Activated CD8-positive, alpha-beta memory T cell treated with anti-CD3 and anti-CD28 coated beads for 36 hours (primary cell): ENCODE measurements at regions not wholly inside any gene's neighbourhood (a gene's known extent, or its start where the extent isn't known, plus 50 kb on each side); places are given as distances from the start of the nearest gene placed in this dataset.

Source experiments
- CTCF ChIA-PET: fragments of 350-600 bp; sonication (Branson Sonifier 250); formaldehyde crosslinking; loops from one replicate; lab custom pipeline; 2021; ENCODE audit warnings: antibody characterized with exemption; lab: Charles Lee
- POLR2A ChIA-PET: fragments of 350-600 bp; sonication (Branson Sonifier 250); formaldehyde crosslinking; loops from one replicate; lab custom pipeline; 2021; ENCODE audit warnings: antibody characterized with exemption; lab: Charles Lee

GRCh38 chr5:5688925-5689310 is 266.4 kb downstream of the ICE1 start:
- ChIA-PET CTCF (no interaction called here), POLR2A (no interaction called here)

GRCh38 chr5:5688194-5688924 is 265.9 kb downstream of the ICE1 start:
- POLR2A ChIA-PET = no interaction called here
- CTCF ChIA-PET = no interaction called here

- ChIA-PET CTCF (no interaction called here), POLR2A (no interaction called here)
Measured at GRCh38 chr5:5687113-5687512, 264.6 kb downstream of the ICE1 start.

GRCh38 chr5:5686356-5686755 is 263.9 kb downstream of the ICE1 start:
- ChIA-PET POLR2A (no interaction called here), CTCF (no interaction called here)

- ChIA-PET POLR2A (no interaction called here), CTCF (no interaction called here)
Measured at GRCh38 chr5:5685737-5686136, 263.3 kb downstream of the ICE1 start.

- POLR2A ChIA-PET = no interaction called here
- CTCF ChIA-PET = no interaction called here
Measured at GRCh38 chr5:5683174-5683573, 260.7 kb downstream of the ICE1 start.

GRCh38 chr5:5678909-5679308 is 256.4 kb downstream of the ICE1 start:
- CTCF ChIA-PET = no interaction called here
- POLR2A ChIA-PET = no interaction called here

GRCh38 chr5:5677738-5678137 is 255.3 kb downstream of the ICE1 start:
- CTCF ChIA-PET = no interaction called here

GRCh38 chr5:5676218-5676617 is 253.7 kb downstream of the ICE1 start:
- ChIA-PET POLR2A (no interaction called here), CTCF (interaction anchor here (1.3 kb wide), 1 partner anchor 12 kb away, joined by 3 read pairs; no protein-coding TSS in a partner anchor)

More at GRCh38 chr5:5677738-5678137, 255.3 kb downstream of the ICE1 start:
- POLR2A ChIA-PET = no interaction called here

GRCh38 chr5:5675511-5675910 is 253.0 kb downstream of the ICE1 start:
- ChIA-PET POLR2A (no interaction called here), CTCF (interaction anchor here (1.3 kb wide), 1 partner anchor 11 kb away, joined by 3 read pairs; no protein-coding TSS in a partner anchor)

- ChIA-PET POLR2A (no interaction called here), CTCF (no interaction called here)
Measured at GRCh38 chr5:5671823-5672222, 249.3 kb downstream of the ICE1 start.

- ChIA-PET POLR2A (no interaction called here), CTCF (interaction anchor here (1.2 kb wide), 1 partner anchor 573 kb away, joined by 3 read pairs; no protein-coding TSS in a partner anchor)
Measured at GRCh38 chr5:5667136-5667554, 244.7 kb downstream of the ICE1 start.

GRCh38 chr5:5666369-5666768 is 243.9 kb downstream of the ICE1 start:
- CTCF ChIA-PET = interaction anchor here (1.2 kb wide), 1 partner anchor 572 kb away, joined by 3 read pairs; no protein-coding TSS in a partner anchor
- POLR2A ChIA-PET = no interaction called here

GRCh38 chr5:5666076-5666365 is 243.5 kb downstream of the ICE1 start:
- POLR2A ChIA-PET = no interaction called here
- CTCF ChIA-PET = interaction anchor here (1.2 kb wide), 1 partner anchor 572 kb away, joined by 3 read pairs; no protein-coding TSS in a partner anchor

GRCh38 chr5:5665225-5666075 is 243.0 kb downstream of the ICE1 start:
- POLR2A ChIA-PET = no interaction called here
- CTCF ChIA-PET = interaction anchor here (1.1 kb wide), 1 partner anchor 10 kb away, joined by 3 read pairs; no protein-coding TSS in a partner anchor

GRCh38 chr5:5658889-5659465 is 236.5 kb downstream of the ICE1 start:
- CTCF ChIA-PET = no interaction called here

GRCh38 chr5:5658226-5658625 is 235.7 kb downstream of the ICE1 start:
- POLR2A ChIA-PET = no interaction called here
- CTCF ChIA-PET = no interaction called here

More at GRCh38 chr5:5658889-5659465, 236.5 kb downstream of the ICE1 start:
- POLR2A ChIA-PET = no interaction called here

GRCh38 chr5:5652181-5652580 is 229.7 kb downstream of the ICE1 start:
- CTCF ChIA-PET = no interaction called here
- POLR2A ChIA-PET = no interaction called here

GRCh38 chr5:5650949-5651348 is 228.5 kb downstream of the ICE1 start:
- ChIA-PET CTCF (no interaction called here), POLR2A (no interaction called here)

- CTCF ChIA-PET = no interaction called here
- POLR2A ChIA-PET = no interaction called here
Measured at GRCh38 chr5:5650242-5650641, 227.8 kb downstream of the ICE1 start.
